Psoas muscle (tissue), 7 donors: ENCODE measurements at regions not wholly inside any gene's neighbourhood (a gene's known extent, or its start where the extent isn't known, plus 50 kb on each side); places are given as distances from the start of the nearest gene placed in this dataset.

Source experiments
- ATAC-seq, 4 donors: fragments of 200-7000 bp; cut with Tn5 transposase; one replicate each; pipeline ENCODE4 v1.9.1; 2020; ENCODE audit warnings: moderate library complexity in 3 of 4, mild to moderate bottlenecking in 2 of 4
- DNase-seq, 2 donors: peaks; one replicate each; pipeline ENCODE4 v3.0.0-alpha.2; 2020
- H3K27ac ChIP-seq: fragments of 200-600 bp; one replicate; pipeline ENCODE4 v1.8.0; 2022
- H3K27me3 ChIP-seq, 3 donors: fragments of 200-600 bp in 1 of 3; one replicate each; pipeline versions ENCODE4 v1.6.1 to v1.8.0; 2013 to 2022; ENCODE audit warnings: low read length in 2 of 3, mild to moderate bottlenecking in 2 of 3, moderate library complexity in 1 of 3; ENCODE audit not compliant: insufficient read depth in 3 of 3
- H3K36me3 ChIP-seq, 2 donors: fragments of 200-600 bp in 1 of 2; one replicate each; pipeline versions ENCODE4 v1.6.1 to v1.8.0; 2013 to 2022; ENCODE audit warnings: low read depth in 1 of 2, mild to moderate bottlenecking in 1 of 2, moderate library complexity in 1 of 2; ENCODE audit not compliant: insufficient read depth in 1 of 2
- H3K4me1 ChIP-seq: fragments of 200-600 bp; one replicate; pipeline ENCODE4 v1.8.0; 2022
- H3K4me3 ChIP-seq: fragments of 200-600 bp; one replicate; pipeline ENCODE4 v1.8.0; 2022; ENCODE audit warnings: mild to moderate bottlenecking
- H3K9me3 ChIP-seq: fragments of 200-600 bp; one replicate; pipeline ENCODE4 v1.8.0; 2022
- CTCF ChIP-seq: fragments of 200-600 bp; IDR thresholded peaks from one replicate; pipeline ENCODE4 v1.8.0; 2022; ENCODE audit warnings: antibody characterized with exemption
- WGBS, 3 donors: extraction: QIAGEN DNeasy Blood & Tissue Kit; methylation state at CpG; one replicate each; pipeline versions ENCODE4 v1.1.6 to v1.1.7; 2013; 5-methylcytosine and 5-hydroxymethylcytosine counted together
- intact Hi-C, 2 donors: fragments of 100-400 bp; cut with DNase I; formaldehyde crosslinking; loops; one replicate each; pipeline versions ENCODE4 v1.11.0 to v1.14.2; 2022
- donor health status: healthy with polysubstance abuse.
- donor health status: DM: no; HTN: no; CAD: no; lungs with moderate emphysema.
- donor health status: Bipolar disorder and iron deficiency.
- donor health status: healthy.
- donor health status: DM: yes; HTN: yes; CAD: no.
- donor health status: DM: no; HTN: no; CAD: no.
- donor health status: DM: yes; HTN: yes; CAD: no.

GRCh38 chr3:166461626-166462025 lies 624.4 kb upstream of the BCHE start:
- Histone ChIP-seq H3K27me3 (no peaks in the 10 kb centered on the region), H3K4me1 (no peaks in the 10 kb centered on the region), H3K9me3 (no peaks in the 10 kb centered on the region), H3K27ac (no peak overlapping the region), H3K4me3 (no peak overlapping the region), H3K36me3 (no peaks in the 10 kb centered on the region)
- DNase-seq (no peak), ATAC-seq (no peak)
- TF ChIP-seq CTCF: no peak
- 61 to 70% (median 67%) methylated on average over 2 of the region's 2 CpGs for WGBS, 3 donors
- intact Hi-C loops: no loop called here

DNA sequence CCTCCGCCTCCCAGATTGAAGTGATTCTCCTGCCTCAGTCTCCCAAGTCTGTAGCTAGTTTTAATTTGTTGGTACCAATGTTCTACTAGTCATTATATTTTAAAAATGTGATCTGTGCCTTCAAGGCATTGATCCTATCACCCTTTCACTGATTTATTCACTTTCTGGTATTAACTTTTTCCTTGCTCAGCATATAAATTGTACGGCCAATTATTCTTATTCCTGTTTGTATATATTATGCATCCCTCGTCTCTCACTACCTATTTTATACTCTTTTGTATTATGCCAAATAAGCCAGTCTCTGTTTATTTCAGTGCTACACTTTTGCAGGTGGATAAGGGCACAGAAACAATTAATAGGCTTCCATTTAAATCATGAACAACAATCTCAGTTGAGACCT lies 620.2 kb upstream of the BCHE start:
- no peaks in the 10 kb centered on the region for H3K4me1 ChIP-seq
- DNase-seq: no peak

GRCh38 chr3:166456286-166456685 lies 619.1 kb upstream of the BCHE start:
- Histone ChIP-seq H3K9me3 (no peaks in the 10 kb centered on the region), H3K36me3 (no peaks in the 10 kb centered on the region), H3K27ac (no peak overlapping the region), H3K27me3 (no peaks in the 10 kb centered on the region), H3K4me3 (no peak overlapping the region), H3K4me1 (no peaks in the 10 kb centered on the region)
- intact Hi-C loops: no loop called here
- ATAC-seq (no peak), DNase-seq (no peak)
- TF ChIP-seq CTCF: no peak
- WGBS, 3 donors: 66 to 69% (median 68%) methylated on average over 3 of the region's 3 CpGs

More for the DNA sequence above, 620.2 kb upstream of the BCHE start:
- Histone ChIP-seq H3K27me3 (no peaks in the 10 kb centered on the region), H3K27ac (no peak overlapping the region), H3K9me3 (no peaks in the 10 kb centered on the region), H3K4me3 (no peak overlapping the region), H3K36me3 (no peaks in the 10 kb centered on the region)
- no peak for TF ChIP-seq CTCF
- WGBS, 3 donors: 83 to 92% (median 90%) methylated on average over 3 of the region's 3 CpGs
- intact Hi-C loops: no loop called here
- ATAC-seq: no peak

DNA sequence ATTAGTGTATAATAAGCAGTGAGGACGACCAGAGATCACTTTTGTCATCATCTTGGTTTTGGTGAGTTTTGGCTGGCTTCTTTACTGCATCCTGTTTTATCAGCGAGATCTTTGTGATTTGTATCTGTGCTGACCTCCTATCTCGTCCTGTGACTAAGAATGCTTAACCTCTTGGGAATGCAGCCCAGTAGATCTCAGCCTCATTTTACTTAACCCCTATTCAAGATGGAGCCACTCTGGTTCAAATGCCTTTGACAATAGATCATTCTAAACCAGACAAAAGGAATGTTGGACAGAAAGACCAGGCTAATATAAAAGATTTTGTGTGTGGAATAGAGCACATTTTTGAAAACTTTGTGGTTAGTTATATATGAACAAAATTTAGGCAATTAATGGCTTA lies 618.5 kb upstream of the BCHE start:
- Histone ChIP-seq H3K36me3 (no peaks in the 10 kb centered on the region), H3K27me3 (no peaks in the 10 kb centered on the region), H3K4me1 (no peaks in the 10 kb centered on the region), H3K4me3 (no peak overlapping the region), H3K9me3 (no peaks in the 10 kb centered on the region), H3K27ac (no peak overlapping the region)
- 43 to 49% (median 49%) methylated on average over 3 of the region's 3 CpGs for WGBS, 3 donors
- intact Hi-C loops: no loop called here
- ATAC-seq (no peak), DNase-seq (no peak)
- no peak for TF ChIP-seq CTCF

GRCh38 chr3:166453478-166453877 lies 616.3 kb upstream of the BCHE start:
- DNase-seq (no peak), ATAC-seq (no peak)
- Histone ChIP-seq H3K4me3 (no peak overlapping the region), H3K4me1 (no peaks in the 10 kb centered on the region), H3K27me3 (no peaks in the 10 kb centered on the region), H3K36me3 (no peaks in the 10 kb centered on the region), H3K27ac (no peak overlapping the region), H3K9me3 (no peaks in the 10 kb centered on the region)
- intact Hi-C loops: no loop called here
- no peak for TF ChIP-seq CTCF
- WGBS, 3 donors: 81 to 86% (median 81%) methylated on average over 1 of the region's 1 CpG
